ENCODE measurements at regions not wholly inside any gene's neighbourhood (a gene's known extent, or its start where the extent isn't known, plus 50 kb on each side); places are given as distances from the start of the nearest gene placed in this dataset.

DNA sequence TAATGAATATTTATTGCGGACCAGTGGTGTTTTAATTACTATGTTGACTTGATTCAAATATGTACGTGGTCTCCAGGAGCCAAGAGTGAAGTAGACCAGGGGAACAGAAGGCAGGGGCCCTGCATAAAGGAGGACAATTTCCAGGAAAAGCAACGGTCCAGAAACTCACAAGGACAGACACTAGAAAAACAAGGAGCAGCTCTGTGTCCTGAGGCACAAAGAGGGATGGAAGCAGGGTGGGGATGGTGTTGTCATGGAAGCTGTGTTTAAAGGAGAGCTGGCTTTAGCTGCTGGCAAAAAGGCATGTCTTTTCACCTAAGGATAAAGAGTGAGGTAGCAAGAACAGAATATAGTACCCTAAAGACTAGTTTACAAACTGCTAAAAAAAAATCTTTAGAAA, 254.1 kb upstream of the TENM3 start:
- Histone ChIP-seq H3K23ac (ENCODE audit: low read depth, low read length) (no peak overlapping the region), H4K8ac (ENCODE audit: low read depth in 2 of 2, low read length in 2 of 2) (no peak overlapping the region), H3K9me1 (ENCODE audit: insufficient read depth, low read length) (no peaks in the 10 kb centered on the region), H2BK15ac (ENCODE audit: low read depth, low read length) (no peak overlapping the region), H3K14ac (replicated peaks; ENCODE audit: low read depth, low read length) (no peak overlapping the region), H3K4me2 (ENCODE audit: low read depth, low read length) (no peak overlapping the region), H3K4ac (ENCODE audit: low read depth, low read length) (no peak overlapping the region), H2BK120ac (ENCODE audit: low read depth, low read length) (no peak overlapping the region), H3K36me3 (ENCODE audit: control insufficient read depth, insufficient read depth, low read length) (no peaks in the 10 kb centered on the region), H2BK5ac (ENCODE audit: low read depth, low read length, poor library complexity, severe bottlenecking) (no peak overlapping the region), H3K4me3 (ENCODE audit: insufficient read depth, low read depth, low read length) (no peak overlapping the region), H3K79me1 (ENCODE audit: low read depth in 1 of 2, low read length in 2 of 2) (no peaks in the 10 kb centered on the region), H2AFZ (replicated peaks; ENCODE audit: low read length, poor library complexity) (no peak overlapping the region), H3K9ac (ENCODE audit: low read depth, low read length) (no peak overlapping the region), H3K27me3 (ENCODE audit: control insufficient read depth, insufficient read depth, low read length) (no peaks in the 10 kb centered on the region), H4K5ac (ENCODE audit: low read depth, low read length) (no peak overlapping the region), H3K18ac (ENCODE audit: low read depth, low read length) (no peak overlapping the region), H3K4me1 (ENCODE audit: control insufficient read depth, insufficient read depth, low read length) (no peaks in the 10 kb centered on the region), H4K91ac (ENCODE audit: insufficient read depth, low read depth, low read length) (no peak overlapping the region), H2BK20ac (ENCODE audit: low read depth, low read length) (no peak overlapping the region), H2AK9ac (replicated peaks; ENCODE audit: low read depth, low read length, poor library complexity) (no peak overlapping the region), H4K20me1 (ENCODE audit: insufficient read depth, low read length) (no peaks in the 10 kb centered on the region), H3K27ac (ENCODE audit: insufficient read depth, low read length) (no peak overlapping the region), H2AK5ac (ENCODE audit: low read depth, low read length) (no peak overlapping the region), H3K9me3 (ENCODE audit: control insufficient read depth, insufficient read depth, low read length) (no peaks in the 10 kb centered on the region), H3K56ac (ENCODE audit: extremely low read depth, insufficient read depth, low read length) (no peak overlapping the region)
- ATAC-seq (ENCODE audit: low read depth) (no peak), DNase-seq (no peak)
- TF ChIP-seq BHLHE40 (IDR thresholded peaks at IDR 0.05; ENCODE audit: low read depth, low read length), result no peak
- TF ChIP-seq MAFK (IDR thresholded peaks at IDR 0.05; ENCODE audit: low read depth, low read length), result no peak
- TF ChIP-seq SMC3 (IDR thresholded peaks at IDR 0.05; ENCODE audit: low read depth, low read length), result no peak
- TF ChIP-seq MAZ (IDR thresholded peaks at IDR 0.05; ENCODE audit: borderline replicate concordance, low read depth, low read length), result no peak
- TF ChIP-seq, protein P1, sequence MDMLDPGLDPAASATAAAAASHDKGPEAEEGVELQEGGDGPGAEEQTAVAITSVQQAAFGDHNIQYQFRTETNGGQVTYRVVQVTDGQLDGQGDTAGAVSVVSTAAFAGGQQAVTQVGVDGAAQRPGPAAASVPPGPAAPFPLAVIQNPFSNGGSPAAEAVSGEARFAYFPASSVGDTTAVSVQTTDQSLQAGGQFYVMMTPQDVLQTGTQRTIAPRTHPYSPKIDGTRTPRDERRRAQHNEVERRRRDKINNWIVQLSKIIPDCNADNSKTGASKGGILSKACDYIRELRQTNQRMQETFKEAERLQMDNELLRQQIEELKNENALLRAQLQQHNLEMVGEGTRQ (IDR thresholded peaks at IDR 0.05; ENCODE audit: low read depth, low read length), result no peak
- TF ChIP-seq RCOR1 (IDR thresholded peaks at IDR 0.05; ENCODE audit: insufficient replicate concordance, low read length), result no peak
- no peak for TF ChIP-seq MXI1 (IDR thresholded peaks at IDR 0.05; ENCODE audit: borderline replicate concordance, low read depth, low read length)
- TF ChIP-seq RAD21 (IDR thresholded peaks at IDR 0.05; ENCODE audit: low read length), result no peak
- no peak for TF ChIP-seq FOS (IDR thresholded peaks at IDR 0.05; ENCODE audit: low read depth, low read length)
- no peak for TF ChIP-seq CEBPB (IDR thresholded peaks at IDR 0.05; ENCODE audit: low read depth, low read length)
- TF ChIP-seq NFE2L2 (IDR thresholded peaks at IDR 0.05; ENCODE audit: low read depth, low read length), result no peak
- no peak for TF ChIP-seq RFX5 (IDR thresholded peaks at IDR 0.05; ENCODE audit: low read depth, low read length)
- no peak for TF ChIP-seq CHD1 (IDR thresholded peaks at IDR 0.05; ENCODE audit: low read depth, low read length)
- TF ChIP-seq, protein P2, sequence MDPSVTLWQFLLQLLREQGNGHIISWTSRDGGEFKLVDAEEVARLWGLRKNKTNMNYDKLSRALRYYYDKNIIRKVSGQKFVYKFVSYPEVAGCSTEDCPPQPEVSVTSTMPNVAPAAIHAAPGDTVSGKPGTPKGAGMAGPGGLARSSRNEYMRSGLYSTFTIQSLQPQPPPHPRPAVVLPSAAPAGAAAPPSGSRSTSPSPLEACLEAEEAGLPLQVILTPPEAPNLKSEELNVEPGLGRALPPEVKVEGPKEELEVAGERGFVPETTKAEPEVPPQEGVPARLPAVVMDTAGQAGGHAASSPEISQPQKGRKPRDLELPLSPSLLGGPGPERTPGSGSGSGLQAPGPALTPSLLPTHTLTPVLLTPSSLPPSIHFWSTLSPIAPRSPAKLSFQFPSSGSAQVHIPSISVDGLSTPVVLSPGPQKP (IDR thresholded peaks at IDR 0.05; ENCODE audit: borderline replicate concordance, low read depth, low read length), result no peak
- no peak for TF ChIP-seq POLR2A (IDR thresholded peaks at IDR 0.05; ENCODE audit: low read depth, low read length)
- ChIA-PET CTCF (no interaction called here), POLR2A (ENCODE audit: unreplicated experiment) (no interaction called here)
- dilution Hi-C loops (cut with HindIII; ENCODE audit: low sequenced_read_pairs, unreplicated experiment) (no loop called here), intact Hi-C loops (cut with micrococcal nuclease) (no loop called here), in situ Hi-C loops (cut with MboI; ENCODE audit: low sequenced_read_pairs) (no loop called here)
- 100% methylated on average over 1 of the region's 3 CpGs; no CpG with 5 or more reads in 1 of the 2 experiments for WGBS, 2 experiments (ENCODE audit: extremely low coverage in 2 of 2, insufficient read length in 1 of 2)
- no TSS peak for BruUV-seq (replicated peaks)

Measured in IMR-90 (cell line).